ENCODE measurements at regions not wholly inside any gene's neighbourhood (a gene's known extent, or its start where the extent isn't known, plus 50 kb on each side); places are given as distances from the start of the nearest gene placed in this dataset.

DNA sequence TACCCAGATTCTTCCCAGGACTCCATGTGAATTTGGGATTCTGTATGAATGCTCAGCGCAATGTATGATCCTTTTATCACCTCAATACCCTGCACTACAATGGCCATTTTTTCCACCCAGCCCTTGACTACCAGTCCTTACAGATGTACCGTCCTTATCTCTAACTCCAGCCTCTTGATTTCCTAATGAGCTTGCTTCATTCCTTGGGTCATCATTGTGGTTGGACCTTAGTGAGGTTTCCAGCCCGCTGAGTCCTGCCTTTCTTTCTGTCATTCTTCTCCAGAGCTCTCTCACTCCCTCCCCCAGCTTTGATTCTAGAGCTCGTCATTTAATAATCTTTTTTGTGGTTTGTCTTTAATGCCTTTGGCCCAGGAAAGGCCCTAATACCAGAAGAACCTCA is 438.5 kb downstream of the ZNF536 start:
- CTCF ChIA-PET, result interaction anchor here (2.3 to 4.8 kb wide), 2 partner anchors 11 to 26 kb away, joined by 6 to 40 read pairs; no protein-coding TSS in a partner anchor
- peaks cover 7% of the 10 kb centered on the region for H3K4me1 Mint-ChIP-seq
- POLR2A ChIA-PET, result no interaction called here
- no peak overlapping the region for H3K27ac Mint-ChIP-seq
- peaks cover 32% of the 10 kb centered on the region for H3K9me3 Mint-ChIP-seq
- H3K4me3 Mint-ChIP-seq, result no peak overlapping the region
- ATAC-seq (no peak), DNase-seq (ENCODE audit: low spot score) (no peak)
- 0 out of 2 replicates have a peak, but pooled peaks cover 2% of the 10 kb centered on the region for H3K36me3 Mint-ChIP-seq
- no peak for TF ChIP-seq ETV6 (CRISPR knock-in tag; IDR thresholded peaks at IDR 0.05)
- TF ChIP-seq ELF4 (CRISPR knock-in tag; IDR thresholded peaks at IDR 0.05; ENCODE audit: low read depth), result no peak
- no peak for TF ChIP-seq GTF2I (CRISPR knock-in tag; conservative IDR thresholded peaks at IDR 0.05)
- TF ChIP-seq ZNF423 (CRISPR knock-in tag; IDR thresholded peaks at IDR 0.05), result no peak
- TF ChIP-seq, protein P1, sequence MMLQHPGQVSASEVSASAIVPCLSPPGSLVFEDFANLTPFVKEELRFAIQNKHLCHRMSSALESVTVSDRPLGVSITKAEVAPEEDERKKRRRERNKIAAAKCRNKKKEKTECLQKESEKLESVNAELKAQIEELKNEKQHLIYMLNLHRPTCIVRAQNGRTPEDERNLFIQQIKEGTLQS (CRISPR knock-in tag; conservative IDR thresholded peaks at IDR 0.05), result no peak
- no peak for TF ChIP-seq OVOL2 (CRISPR knock-in tag; IDR thresholded peaks at IDR 0.05; ENCODE audit: borderline replicate concordance)
- TF ChIP-seq SOX15 (CRISPR knock-in tag; IDR thresholded peaks at IDR 0.05), result no peak
- no peak for TF ChIP-seq TEAD4 (CRISPR knock-in tag; IDR thresholded peaks at IDR 0.05)
- TF ChIP-seq, protein P2, sequence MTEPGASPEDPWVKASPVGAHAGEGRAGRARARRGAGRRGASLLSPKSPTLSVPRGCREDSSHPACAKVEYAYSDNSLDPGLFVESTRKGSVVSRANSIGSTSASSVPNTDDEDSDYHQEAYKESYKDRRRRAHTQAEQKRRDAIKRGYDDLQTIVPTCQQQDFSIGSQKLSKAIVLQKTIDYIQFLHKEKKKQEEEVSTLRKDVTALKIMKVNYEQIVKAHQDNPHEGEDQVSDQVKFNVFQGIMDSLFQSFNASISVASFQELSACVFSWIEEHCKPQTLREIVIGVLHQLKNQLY (CRISPR knock-in tag; IDR thresholded peaks at IDR 0.05), result no peak
- TF ChIP-seq ZNF317 (CRISPR knock-in tag; IDR thresholded peaks at IDR 0.05; ENCODE audit: borderline replicate concordance, low read depth), result no peak
- no peak for TF ChIP-seq FOXK1 (CRISPR knock-in tag; IDR thresholded peaks at IDR 0.05)
- TF ChIP-seq, protein P3, sequence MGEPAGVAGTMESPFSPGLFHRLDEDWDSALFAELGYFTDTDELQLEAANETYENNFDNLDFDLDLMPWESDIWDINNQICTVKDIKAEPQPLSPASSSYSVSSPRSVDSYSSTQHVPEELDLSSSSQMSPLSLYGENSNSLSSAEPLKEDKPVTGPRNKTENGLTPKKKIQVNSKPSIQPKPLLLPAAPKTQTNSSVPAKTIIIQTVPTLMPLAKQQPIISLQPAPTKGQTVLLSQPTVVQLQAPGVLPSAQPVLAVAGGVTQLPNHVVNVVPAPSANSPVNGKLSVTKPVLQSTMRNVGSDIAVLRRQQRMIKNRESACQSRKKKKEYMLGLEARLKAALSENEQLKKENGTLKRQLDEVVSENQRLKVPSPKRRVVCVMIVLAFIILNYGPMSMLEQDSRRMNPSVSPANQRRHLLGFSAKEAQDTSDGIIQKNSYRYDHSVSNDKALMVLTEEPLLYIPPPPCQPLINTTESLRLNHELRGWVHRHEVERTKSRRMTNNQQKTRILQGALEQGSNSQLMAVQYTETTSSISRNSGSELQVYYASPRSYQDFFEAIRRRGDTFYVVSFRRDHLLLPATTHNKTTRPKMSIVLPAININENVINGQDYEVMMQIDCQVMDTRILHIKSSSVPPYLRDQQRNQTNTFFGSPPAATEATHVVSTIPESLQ (CRISPR knock-in tag; IDR thresholded peaks at IDR 0.05), result no peak
- TF ChIP-seq, protein P4, sequence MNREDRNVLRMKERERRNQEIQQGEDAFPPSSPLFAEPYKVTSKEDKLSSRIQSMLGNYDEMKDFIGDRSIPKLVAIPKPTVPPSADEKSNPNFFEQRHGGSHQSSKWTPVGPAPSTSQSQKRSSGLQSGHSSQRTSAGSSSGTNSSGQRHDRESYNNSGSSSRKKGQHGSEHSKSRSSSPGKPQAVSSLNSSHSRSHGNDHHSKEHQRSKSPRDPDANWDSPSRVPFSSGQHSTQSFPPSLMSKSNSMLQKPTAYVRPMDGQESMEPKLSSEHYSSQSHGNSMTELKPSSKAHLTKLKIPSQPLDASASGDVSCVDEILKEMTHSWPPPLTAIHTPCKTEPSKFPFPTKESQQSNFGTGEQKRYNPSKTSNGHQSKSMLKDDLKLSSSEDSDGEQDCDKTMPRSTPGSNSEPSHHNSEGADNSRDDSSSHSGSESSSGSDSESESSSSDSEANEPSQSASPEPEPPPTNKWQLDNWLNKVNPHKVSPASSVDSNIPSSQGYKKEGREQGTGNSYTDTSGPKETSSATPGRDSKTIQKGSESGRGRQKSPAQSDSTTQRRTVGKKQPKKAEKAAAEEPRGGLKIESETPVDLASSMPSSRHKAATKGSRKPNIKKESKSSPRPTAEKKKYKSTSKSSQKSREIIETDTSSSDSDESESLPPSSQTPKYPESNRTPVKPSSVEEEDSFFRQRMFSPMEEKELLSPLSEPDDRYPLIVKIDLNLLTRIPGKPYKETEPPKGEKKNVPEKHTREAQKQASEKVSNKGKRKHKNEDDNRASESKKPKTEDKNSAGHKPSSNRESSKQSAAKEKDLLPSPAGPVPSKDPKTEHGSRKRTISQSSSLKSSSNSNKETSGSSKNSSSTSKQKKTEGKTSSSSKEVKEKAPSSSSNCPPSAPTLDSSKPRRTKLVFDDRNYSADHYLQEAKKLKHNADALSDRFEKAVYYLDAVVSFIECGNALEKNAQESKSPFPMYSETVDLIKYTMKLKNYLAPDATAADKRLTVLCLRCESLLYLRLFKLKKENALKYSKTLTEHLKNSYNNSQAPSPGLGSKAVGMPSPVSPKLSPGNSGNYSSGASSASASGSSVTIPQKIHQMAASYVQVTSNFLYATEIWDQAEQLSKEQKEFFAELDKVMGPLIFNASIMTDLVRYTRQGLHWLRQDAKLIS (CRISPR knock-in tag; IDR thresholded peaks at IDR 0.05; ENCODE audit: borderline replicate concordance), result no peak
- TF ChIP-seq SP1 (CRISPR knock-in tag; conservative IDR thresholded peaks at IDR 0.05), result no peak
- TF ChIP-seq MXD4 (CRISPR knock-in tag; IDR thresholded peaks at IDR 0.05; ENCODE audit: borderline replicate concordance), result no peak
- no peaks in the 10 kb centered on the region; the same call in 1 of the 2 replicates for H3K27me3 Mint-ChIP-seq (ENCODE audit: low read depth)

DNA sequence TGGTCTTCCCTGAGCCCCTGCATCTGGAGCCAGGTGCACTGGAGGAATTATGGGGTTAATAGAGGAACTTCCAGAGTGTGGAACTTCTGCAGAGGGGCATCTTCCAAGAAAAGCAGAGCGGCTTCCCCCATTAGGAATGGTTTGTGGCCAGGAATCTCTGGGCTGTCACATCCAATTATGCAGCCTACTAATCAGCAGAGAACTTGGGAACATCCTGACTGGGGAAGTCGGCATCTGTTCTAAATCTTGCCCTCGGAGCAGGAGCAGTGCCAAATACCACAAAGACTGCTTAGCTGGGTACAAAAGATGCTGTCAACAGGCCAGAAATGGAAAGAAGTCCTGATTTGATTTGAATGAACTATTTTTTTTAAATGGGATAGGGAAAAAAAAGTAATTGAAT is 435.1 kb downstream of the ZNF536 start:
- DNase-seq (ENCODE audit: low spot score) (no peak), ATAC-seq (no peak)
- peaks cover 33% of the 10 kb centered on the region for H3K4me1 Mint-ChIP-seq
- no peaks in the 10 kb centered on the region for H3K27me3 Mint-ChIP-seq (ENCODE audit: low read depth)
- H3K9me3 Mint-ChIP-seq, result peaks cover 26% of the 10 kb centered on the region
- ChIA-PET POLR2A (no interaction called here), CTCF (no interaction called here)
- no peak overlapping the region for H3K4me3 Mint-ChIP-seq
- H3K36me3 Mint-ChIP-seq, result no peaks in the 10 kb centered on the region
- no peak overlapping the region for H3K27ac Mint-ChIP-seq
- TF ChIP-seq, protein P5, sequence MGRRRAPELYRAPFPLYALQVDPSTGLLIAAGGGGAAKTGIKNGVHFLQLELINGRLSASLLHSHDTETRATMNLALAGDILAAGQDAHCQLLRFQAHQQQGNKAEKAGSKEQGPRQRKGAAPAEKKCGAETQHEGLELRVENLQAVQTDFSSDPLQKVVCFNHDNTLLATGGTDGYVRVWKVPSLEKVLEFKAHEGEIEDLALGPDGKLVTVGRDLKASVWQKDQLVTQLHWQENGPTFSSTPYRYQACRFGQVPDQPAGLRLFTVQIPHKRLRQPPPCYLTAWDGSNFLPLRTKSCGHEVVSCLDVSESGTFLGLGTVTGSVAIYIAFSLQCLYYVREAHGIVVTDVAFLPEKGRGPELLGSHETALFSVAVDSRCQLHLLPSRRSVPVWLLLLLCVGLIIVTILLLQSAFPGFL (CRISPR knock-in tag; IDR thresholded peaks at IDR 0.05; ENCODE audit: borderline replicate concordance), result no peak
- TF ChIP-seq, protein P2 (CRISPR knock-in tag; IDR thresholded peaks at IDR 0.05), result no peak
- TF ChIP-seq ZNF232 (CRISPR knock-in tag; IDR thresholded peaks at IDR 0.05) (no peak), TEAD1 (CRISPR knock-in tag; IDR thresholded peaks at IDR 0.05) (no peak), CBFB (CRISPR knock-in tag; IDR thresholded peaks at IDR 0.05; ENCODE audit: low read depth) (no peak)
- TF ChIP-seq, protein P6, sequence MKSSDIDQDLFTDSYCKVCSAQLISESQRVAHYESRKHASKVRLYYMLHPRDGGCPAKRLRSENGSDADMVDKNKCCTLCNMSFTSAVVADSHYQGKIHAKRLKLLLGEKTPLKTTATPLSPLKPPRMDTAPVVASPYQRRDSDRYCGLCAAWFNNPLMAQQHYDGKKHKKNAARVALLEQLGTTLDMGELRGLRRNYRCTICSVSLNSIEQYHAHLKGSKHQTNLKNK (CRISPR knock-in tag; IDR thresholded peaks at IDR 0.05), result no peak
- TF ChIP-seq, protein P7, sequence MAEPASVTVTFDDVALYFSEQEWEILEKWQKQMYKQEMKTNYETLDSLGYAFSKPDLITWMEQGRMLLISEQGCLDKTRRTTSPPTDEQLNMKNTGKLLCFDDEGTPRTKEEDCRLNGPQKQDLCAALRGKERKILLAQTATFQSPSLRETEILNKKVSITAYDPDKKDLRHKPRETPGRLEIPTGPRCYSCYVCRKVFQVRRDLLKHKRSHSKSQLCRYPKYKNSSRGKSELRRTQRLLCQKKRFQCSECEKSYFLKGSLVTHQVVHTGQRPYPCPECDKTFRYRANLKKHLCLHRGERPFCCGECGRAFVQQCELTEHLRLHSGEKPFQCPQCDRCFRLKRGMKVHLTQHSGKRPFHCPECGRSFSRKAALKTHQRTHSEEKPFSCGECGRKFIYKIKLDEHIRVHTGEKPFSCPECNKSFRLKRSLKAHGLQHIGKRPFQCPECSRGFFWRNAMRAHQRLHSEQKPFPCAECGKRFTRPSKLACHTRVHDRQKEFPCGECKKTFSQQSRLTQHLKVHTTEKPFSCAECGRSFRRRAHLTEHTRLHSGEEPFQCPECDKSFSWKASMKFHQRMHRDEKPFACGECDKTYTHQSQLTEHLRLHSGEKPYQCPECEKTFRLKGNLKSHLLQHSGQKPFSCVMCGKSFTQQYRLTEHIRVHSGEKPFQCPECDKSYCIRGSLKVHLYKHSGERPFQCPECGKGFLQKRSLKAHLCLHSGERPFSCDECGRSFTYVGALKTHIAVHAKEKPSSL (CRISPR knock-in tag; conservative IDR thresholded peaks at IDR 0.05), result no peak
- TF ChIP-seq, protein P8, sequence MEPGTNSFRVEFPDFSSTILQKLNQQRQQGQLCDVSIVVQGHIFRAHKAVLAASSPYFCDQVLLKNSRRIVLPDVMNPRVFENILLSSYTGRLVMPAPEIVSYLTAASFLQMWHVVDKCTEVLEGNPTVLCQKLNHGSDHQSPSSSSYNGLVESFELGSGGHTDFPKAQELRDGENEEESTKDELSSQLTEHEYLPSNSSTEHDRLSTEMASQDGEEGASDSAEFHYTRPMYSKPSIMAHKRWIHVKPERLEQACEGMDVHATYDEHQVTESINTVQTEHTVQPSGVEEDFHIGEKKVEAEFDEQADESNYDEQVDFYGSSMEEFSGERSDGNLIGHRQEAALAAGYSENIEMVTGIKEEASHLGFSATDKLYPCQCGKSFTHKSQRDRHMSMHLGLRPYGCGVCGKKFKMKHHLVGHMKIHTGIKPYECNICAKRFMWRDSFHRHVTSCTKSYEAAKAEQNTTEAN (CRISPR knock-in tag; IDR thresholded peaks at IDR 0.05), result no peak
